HS-27A (cell line): ENCODE measurements at regions not wholly inside any gene's neighbourhood (a gene's known extent, or its start where the extent isn't known, plus 50 kb on each side); places are given as distances from the start of the nearest gene placed in this dataset.

Source experiments
- DNase-seq: peaks from one replicate; pipeline ENCODE4 v3.0.0-alpha.2; 2012; ENCODE audit warnings: low read depth, missing footprints

- no peak for DNase-seq
Observed at GRCh38 chr17:72258711-72259110, 137.9 kb downstream of the SOX9 start.

- no peak for DNase-seq
Observed at GRCh38 chr17:72259922-72260321, 139.1 kb downstream of the SOX9 start.

- no peak for DNase-seq
Observed at GRCh38 chr17:72262766-72263165, 141.9 kb downstream of the SOX9 start.

- DNase-seq: no peak
Observed at GRCh38 chr17:72264682-72265405, 144.0 kb downstream of the SOX9 start.

GRCh38 chr17:72266112-72266775 lies 145.4 kb downstream of the SOX9 start:
- DNase-seq: no peak

GRCh38 chr17:72267601-72268000 lies 146.8 kb downstream of the SOX9 start:
- no peak for DNase-seq

GRCh38 chr17:72268431-72268830 lies 147.6 kb downstream of the SOX9 start:
- DNase-seq: no peak

- DNase-seq: no peak
Observed at GRCh38 chr17:72270273-72270924, 149.6 kb downstream of the SOX9 start.

GRCh38 chr17:72271603-72272002 lies 150.8 kb downstream of the SOX9 start:
- no peak for DNase-seq

GRCh38 chr17:72273289-72274056 lies 152.7 kb downstream of the SOX9 start:
- no peak for DNase-seq

- DNase-seq: no peak
Observed at GRCh38 chr17:72274614-72275013, 153.8 kb downstream of the SOX9 start.

GRCh38 chr17:72280881-72281280 lies 160.1 kb downstream of the SOX9 start:
- DNase-seq: no peak

GRCh38 chr17:72282439-72283029 lies 161.7 kb downstream of the SOX9 start:
- no peak for DNase-seq

GRCh38 chr17:72284806-72285205 lies 164.0 kb downstream of the SOX9 start:
- DNase-seq: no peak

- DNase-seq: no peak
Observed at GRCh38 chr17:72287586-72287985, 166.8 kb downstream of the SOX9 start.

- no peak for DNase-seq
Observed at GRCh38 chr17:72294487-72294893, 173.7 kb downstream of the SOX9 start.

- no peak for DNase-seq
Observed at GRCh38 chr17:72295916-72296315, 175.1 kb downstream of the SOX9 start.

GRCh38 chr17:72296456-72296855 lies 175.6 kb downstream of the SOX9 start:
- DNase-seq: no peak

GRCh38 chr17:72297326-72298115 lies 176.7 kb downstream of the SOX9 start:
- peak; percentile 9 for DNase-seq

GRCh38 chr17:72299100-72299499 lies 178.3 kb downstream of the SOX9 start:
- DNase-seq: no peak

- DNase-seq: no peak
Observed at GRCh38 chr17:72299592-72299991, 178.8 kb downstream of the SOX9 start.
